WTC11 (cell line): ENCODE measurements at regions not wholly inside any gene's neighbourhood (a gene's known extent, or its start where the extent isn't known, plus 50 kb on each side); places are given as distances from the start of the nearest gene placed in this dataset.

ENCODE experiments used
- CREB1 ChIP-seq: sonication (generic); formaldehyde crosslinking; IDR thresholded peaks from 2 replicates; pipeline ENCODE4 v1.8.0; 2023; ENCODE audit warnings: mild to moderate bottlenecking, missing genetic modification reagents
- CREM ChIP-seq: sonication (generic); formaldehyde crosslinking; IDR thresholded peaks from 2 replicates; pipeline ENCODE4 v1.8.1; 2022; ENCODE audit warnings: mild to moderate bottlenecking, missing genetic modification reagents, moderate library complexity
- CTCF ChIP-seq: fragments of 200-600 bp; IDR thresholded peaks from 2 replicates; pipeline ENCODE4 v1.8.0; 2022; ENCODE audit warnings: antibody characterized with exemption
- JUN ChIP-seq: sonication (generic); formaldehyde crosslinking; IDR thresholded peaks from 2 replicates; pipeline ENCODE4 v1.8.0; 2023; ENCODE audit warnings: mild to moderate bottlenecking, missing genetic modification reagents
- MAX ChIP-seq: sonication (generic); formaldehyde crosslinking; IDR thresholded peaks from 2 replicates; pipeline ENCODE4 v1.8.0; 2022; ENCODE audit warnings: mild to moderate bottlenecking, missing genetic modification reagents
- STAT6 ChIP-seq: sonication (generic); formaldehyde crosslinking; conservative IDR thresholded peaks from 2 replicates; pipeline ENCODE4 v1.8.1; 2023; ENCODE audit warnings: mild to moderate bottlenecking, low read depth, missing genetic modification reagents, moderate library complexity
- USF1 ChIP-seq: sonication (generic); formaldehyde crosslinking; IDR thresholded peaks from 2 replicates; pipeline ENCODE4 v1.8.0; 2022; ENCODE audit warnings: mild to moderate bottlenecking, missing genetic modification reagents

DNA sequence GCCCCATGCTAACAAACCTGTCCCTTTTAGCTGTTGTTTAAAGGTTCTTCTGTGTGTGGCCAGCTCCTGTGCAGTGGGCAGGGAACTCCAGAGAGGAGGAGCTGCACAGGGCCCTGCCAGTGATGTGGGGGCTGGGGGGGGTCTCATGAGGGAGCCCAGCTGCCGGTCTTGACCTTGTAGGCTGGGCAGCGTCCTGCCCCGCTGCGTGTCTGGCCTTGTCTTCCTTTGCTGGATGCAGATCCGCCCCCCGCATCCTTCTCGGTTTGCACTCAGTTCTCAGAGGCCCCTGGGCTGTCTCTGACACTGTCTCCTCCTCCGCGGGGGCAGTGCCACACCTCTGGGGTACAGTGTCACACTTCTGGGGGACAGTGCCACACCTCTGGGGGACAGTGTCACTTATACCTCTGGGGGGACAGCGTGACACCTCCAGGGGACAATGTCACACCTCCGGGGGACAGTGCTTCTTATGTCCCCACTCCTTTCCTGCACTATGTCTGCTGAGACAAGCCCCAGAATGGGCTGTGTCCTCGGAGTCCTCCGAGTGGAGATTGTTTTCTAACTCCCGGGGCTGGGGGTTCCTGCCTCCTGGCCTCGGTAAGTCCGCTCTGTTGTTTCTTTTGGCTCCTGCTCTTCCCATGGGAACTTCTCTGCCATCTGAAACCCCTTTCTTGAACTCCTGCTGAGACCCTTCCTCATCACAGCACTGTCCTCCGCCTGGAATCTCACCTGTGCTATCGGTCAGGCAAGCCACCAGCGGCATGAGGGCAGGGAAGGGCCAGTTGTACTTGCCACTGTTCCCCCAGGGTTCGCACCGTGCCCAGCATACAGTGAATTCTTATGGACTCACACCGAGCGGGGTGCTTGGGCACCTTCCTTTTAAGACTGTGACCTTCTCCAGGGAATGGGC, 788.3 kb downstream of the TBC1D22A start:
- TF ChIP-seq CTCF, result no peak
- no peak for TF ChIP-seq CREB1 (CRISPR knock-in tag)
- TF ChIP-seq CREM (CRISPR knock-in tag), result no peak
- TF ChIP-seq MAX (CRISPR knock-in tag), result no peak
- no peak for TF ChIP-seq JUN (CRISPR knock-in tag)
- no peak for TF ChIP-seq STAT6
- no peak for TF ChIP-seq USF1
